PFSK-1 (cell line): ENCODE measurements at regions not wholly inside any gene's neighbourhood (a gene's known extent, or its start where the extent isn't known, plus 50 kb on each side); places are given as distances from the start of the nearest gene placed in this dataset.

ENCODE experiments used
- FOXP2 ChIP-seq: optimal IDR thresholded peaks from 2 replicates; pipeline ENCODE3; 2011; ENCODE audit warnings: borderline replicate concordance, control low read depth, inconsistent platforms; ENCODE audit not compliant: insufficient read depth; ENCODE audit errors: extremely low read length, extremely low read depth
- POLR2AphosphoS5 ChIP-seq: IDR thresholded peaks from 2 replicates; pipeline ENCODE4 v1.6.1; 2012; ENCODE audit warnings: low read depth, mild to moderate bottlenecking, control low read depth, low read length, moderate library complexity
- SIN3A ChIP-seq: IDR thresholded peaks from 2 replicates; pipeline ENCODE4 v1.6.1; 2012; ENCODE audit warnings: mild to moderate bottlenecking, low read length, moderate library complexity, borderline replicate concordance; ENCODE audit not compliant: insufficient read depth
- TAF1 ChIP-seq: IDR thresholded peaks from 2 replicates; pipeline ENCODE4 v1.6.1; 2012; ENCODE audit warnings: low read length, control low read depth, borderline replicate concordance; ENCODE audit not compliant: insufficient read depth
- TF ChIP-seq, protein P1 (sequence below), 2 experiments: IDR thresholded peaks; 2 replicates each; pipeline versions ENCODE4 v1.6.1 to v1.8.0; 2011 to 2012; ENCODE audit warnings: low read depth in 2 of 2, low read length in 2 of 2, control low read depth in 1 of 2, inconsistent platforms in 1 of 2, mild to moderate bottlenecking in 1 of 2, moderate library complexity in 1 of 2; ENCODE audit not compliant: insufficient read depth in 1 of 2

DNA sequence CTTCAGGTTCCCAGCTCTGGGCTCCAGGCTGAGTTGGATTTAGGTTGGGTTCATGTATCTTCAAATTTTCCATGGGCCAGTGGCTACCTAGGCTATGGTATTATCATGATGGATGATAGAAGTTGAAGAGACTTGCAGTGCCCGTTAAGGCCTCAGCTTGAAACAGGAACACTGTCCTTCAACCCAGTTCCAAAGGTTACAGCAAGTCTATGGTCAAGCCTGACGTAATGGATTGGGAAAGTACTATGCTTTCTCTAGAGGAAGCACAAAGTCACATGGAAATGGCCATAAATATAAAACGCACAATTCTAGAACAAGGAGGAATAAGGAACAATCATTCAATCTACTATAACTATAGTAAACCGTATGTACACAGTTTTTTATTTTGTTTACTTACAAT is 593.2 kb downstream of the ZEB2 start:
- no peak for TF ChIP-seq SIN3A
- TF ChIP-seq, protein P1, sequence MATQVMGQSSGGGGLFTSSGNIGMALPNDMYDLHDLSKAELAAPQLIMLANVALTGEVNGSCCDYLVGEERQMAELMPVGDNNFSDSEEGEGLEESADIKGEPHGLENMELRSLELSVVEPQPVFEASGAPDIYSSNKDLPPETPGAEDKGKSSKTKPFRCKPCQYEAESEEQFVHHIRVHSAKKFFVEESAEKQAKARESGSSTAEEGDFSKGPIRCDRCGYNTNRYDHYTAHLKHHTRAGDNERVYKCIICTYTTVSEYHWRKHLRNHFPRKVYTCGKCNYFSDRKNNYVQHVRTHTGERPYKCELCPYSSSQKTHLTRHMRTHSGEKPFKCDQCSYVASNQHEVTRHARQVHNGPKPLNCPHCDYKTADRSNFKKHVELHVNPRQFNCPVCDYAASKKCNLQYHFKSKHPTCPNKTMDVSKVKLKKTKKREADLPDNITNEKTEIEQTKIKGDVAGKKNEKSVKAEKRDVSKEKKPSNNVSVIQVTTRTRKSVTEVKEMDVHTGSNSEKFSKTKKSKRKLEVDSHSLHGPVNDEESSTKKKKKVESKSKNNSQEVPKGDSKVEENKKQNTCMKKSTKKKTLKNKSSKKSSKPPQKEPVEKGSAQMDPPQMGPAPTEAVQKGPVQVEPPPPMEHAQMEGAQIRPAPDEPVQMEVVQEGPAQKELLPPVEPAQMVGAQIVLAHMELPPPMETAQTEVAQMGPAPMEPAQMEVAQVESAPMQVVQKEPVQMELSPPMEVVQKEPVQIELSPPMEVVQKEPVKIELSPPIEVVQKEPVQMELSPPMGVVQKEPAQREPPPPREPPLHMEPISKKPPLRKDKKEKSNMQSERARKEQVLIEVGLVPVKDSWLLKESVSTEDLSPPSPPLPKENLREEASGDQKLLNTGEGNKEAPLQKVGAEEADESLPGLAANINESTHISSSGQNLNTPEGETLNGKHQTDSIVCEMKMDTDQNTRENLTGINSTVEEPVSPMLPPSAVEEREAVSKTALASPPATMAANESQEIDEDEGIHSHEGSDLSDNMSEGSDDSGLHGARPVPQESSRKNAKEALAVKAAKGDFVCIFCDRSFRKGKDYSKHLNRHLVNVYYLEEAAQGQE (IDR thresholded peaks at IDR 0.05; ENCODE audit: insufficient read depth in 1 of 2, low read depth in 2 of 2, low read length in 2 of 2), result no peak
- no peak for TF ChIP-seq TAF1
- TF ChIP-seq POLR2AphosphoS5, result no peak
- no peak for TF ChIP-seq FOXP2
